ENCODE measurements at regions not wholly inside any gene's neighbourhood (a gene's known extent, or its start where the extent isn't known, plus 50 kb on each side); places are given as distances from the start of the nearest gene placed in this dataset.

DNA sequence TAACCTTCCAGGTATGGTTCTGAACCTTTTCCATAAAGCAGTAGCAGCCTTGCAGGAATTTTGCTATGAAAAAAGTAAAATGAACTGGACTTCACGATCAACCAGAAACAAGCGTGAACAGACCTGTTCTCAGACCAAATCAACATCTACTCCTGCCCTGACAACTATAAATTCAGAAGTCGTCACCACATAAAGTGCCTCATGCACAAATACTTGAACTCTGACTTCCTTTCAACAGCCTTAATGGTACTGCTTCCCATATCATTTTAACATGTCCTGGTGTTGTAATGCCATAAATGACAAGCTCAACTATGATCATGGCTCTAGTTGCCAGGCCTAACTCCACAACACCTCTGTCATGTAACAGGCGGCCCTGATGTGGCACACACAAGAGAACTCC is 262.4 kb downstream of the MTX2 start:
- TF ChIP-seq, protein P1, sequence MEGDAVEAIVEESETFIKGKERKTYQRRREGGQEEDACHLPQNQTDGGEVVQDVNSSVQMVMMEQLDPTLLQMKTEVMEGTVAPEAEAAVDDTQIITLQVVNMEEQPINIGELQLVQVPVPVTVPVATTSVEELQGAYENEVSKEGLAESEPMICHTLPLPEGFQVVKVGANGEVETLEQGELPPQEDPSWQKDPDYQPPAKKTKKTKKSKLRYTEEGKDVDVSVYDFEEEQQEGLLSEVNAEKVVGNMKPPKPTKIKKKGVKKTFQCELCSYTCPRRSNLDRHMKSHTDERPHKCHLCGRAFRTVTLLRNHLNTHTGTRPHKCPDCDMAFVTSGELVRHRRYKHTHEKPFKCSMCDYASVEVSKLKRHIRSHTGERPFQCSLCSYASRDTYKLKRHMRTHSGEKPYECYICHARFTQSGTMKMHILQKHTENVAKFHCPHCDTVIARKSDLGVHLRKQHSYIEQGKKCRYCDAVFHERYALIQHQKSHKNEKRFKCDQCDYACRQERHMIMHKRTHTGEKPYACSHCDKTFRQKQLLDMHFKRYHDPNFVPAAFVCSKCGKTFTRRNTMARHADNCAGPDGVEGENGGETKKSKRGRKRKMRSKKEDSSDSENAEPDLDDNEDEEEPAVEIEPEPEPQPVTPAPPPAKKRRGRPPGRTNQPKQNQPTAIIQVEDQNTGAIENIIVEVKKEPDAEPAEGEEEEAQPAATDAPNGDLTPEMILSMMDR (IDR thresholded peaks at IDR 0.05; ENCODE audit: low read depth, low read length, missing input control), result no peak
- TF ChIP-seq, protein P2, sequence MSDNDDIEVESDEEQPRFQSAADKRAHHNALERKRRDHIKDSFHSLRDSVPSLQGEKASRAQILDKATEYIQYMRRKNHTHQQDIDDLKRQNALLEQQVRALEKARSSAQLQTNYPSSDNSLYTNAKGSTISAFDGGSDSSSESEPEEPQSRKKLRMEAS (IDR thresholded peaks at IDR 0.05), result no peak
- TF ChIP-seq RAD21 (IDR thresholded peaks at IDR 0.05) (no peak), TAF1 (conservative IDR thresholded peaks at IDR 0.05) (no peak), JUND (IDR thresholded peaks at IDR 0.05) (no peak), NR2F2 (IDR thresholded peaks at IDR 0.05) (no peak), YY1 (IDR thresholded peaks at IDR 0.05) (no peak), EGR1 (IDR thresholded peaks at IDR 0.05; ENCODE audit: low read depth in 2 of 2) (no peak), FOXA2 (IDR thresholded peaks at IDR 0.05) (no peak)
- TF ChIP-seq, protein P3, sequence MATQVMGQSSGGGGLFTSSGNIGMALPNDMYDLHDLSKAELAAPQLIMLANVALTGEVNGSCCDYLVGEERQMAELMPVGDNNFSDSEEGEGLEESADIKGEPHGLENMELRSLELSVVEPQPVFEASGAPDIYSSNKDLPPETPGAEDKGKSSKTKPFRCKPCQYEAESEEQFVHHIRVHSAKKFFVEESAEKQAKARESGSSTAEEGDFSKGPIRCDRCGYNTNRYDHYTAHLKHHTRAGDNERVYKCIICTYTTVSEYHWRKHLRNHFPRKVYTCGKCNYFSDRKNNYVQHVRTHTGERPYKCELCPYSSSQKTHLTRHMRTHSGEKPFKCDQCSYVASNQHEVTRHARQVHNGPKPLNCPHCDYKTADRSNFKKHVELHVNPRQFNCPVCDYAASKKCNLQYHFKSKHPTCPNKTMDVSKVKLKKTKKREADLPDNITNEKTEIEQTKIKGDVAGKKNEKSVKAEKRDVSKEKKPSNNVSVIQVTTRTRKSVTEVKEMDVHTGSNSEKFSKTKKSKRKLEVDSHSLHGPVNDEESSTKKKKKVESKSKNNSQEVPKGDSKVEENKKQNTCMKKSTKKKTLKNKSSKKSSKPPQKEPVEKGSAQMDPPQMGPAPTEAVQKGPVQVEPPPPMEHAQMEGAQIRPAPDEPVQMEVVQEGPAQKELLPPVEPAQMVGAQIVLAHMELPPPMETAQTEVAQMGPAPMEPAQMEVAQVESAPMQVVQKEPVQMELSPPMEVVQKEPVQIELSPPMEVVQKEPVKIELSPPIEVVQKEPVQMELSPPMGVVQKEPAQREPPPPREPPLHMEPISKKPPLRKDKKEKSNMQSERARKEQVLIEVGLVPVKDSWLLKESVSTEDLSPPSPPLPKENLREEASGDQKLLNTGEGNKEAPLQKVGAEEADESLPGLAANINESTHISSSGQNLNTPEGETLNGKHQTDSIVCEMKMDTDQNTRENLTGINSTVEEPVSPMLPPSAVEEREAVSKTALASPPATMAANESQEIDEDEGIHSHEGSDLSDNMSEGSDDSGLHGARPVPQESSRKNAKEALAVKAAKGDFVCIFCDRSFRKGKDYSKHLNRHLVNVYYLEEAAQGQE (IDR thresholded peaks at IDR 0.05), result no peak
